ENCODE measurements at regions not wholly inside any gene's neighbourhood (a gene's known extent, or its start where the extent isn't known, plus 50 kb on each side); places are given as distances from the start of the nearest gene placed in this dataset.

GRCh38 chr6:10302566-10303235 is 112.2 kb downstream of the TFAP2A start:
- no peaks in the 10 kb centered on the region for H3K9me3 ChIP-seq (ENCODE audit: control insufficient read depth in 4 of 4, insufficient read depth in 3 of 4, low read length in 3 of 4)
- no peaks in the 10 kb centered on the region for H3K4me1 ChIP-seq (ENCODE audit: control insufficient read depth in 5 of 5, insufficient read depth in 5 of 5, low read length in 5 of 5)
- no peak for TF ChIP-seq CTCF (IDR thresholded peaks at IDR 0.05; ENCODE audit: control extremely low read depth, extremely low read depth)
- no peak for ATAC-seq (ENCODE audit: insufficient read depth, low FRiP score)
- H3K9ac ChIP-seq (ENCODE audit: insufficient read depth in 1 of 2, low read length in 2 of 2), result no peak overlapping the region
- H3K27me3 ChIP-seq (ENCODE audit: control insufficient read depth in 3 of 3, insufficient read depth in 3 of 3, low read length in 2 of 3), result no peaks in the 10 kb centered on the region
- H3K4me3 ChIP-seq, result no peak overlapping the region
- no peaks in the 10 kb centered on the region for H3K36me3 ChIP-seq (ENCODE audit: control insufficient read depth in 4 of 4, insufficient read depth in 4 of 4, low read length in 4 of 4)
- H3K27ac ChIP-seq (ENCODE audit: low read depth in 1 of 2, low read length in 1 of 2), result no peak overlapping the region
- DNase-seq, result no peak
- WGBS, 2 donors, result 74 to 75% methylated on average over 6 of the region's 6 CpGs

GRCh38 chr6:10300071-10300470 is 114.8 kb downstream of the TFAP2A start:
- no peak overlapping the region for H3K4me3 ChIP-seq
- ATAC-seq (ENCODE audit: insufficient read depth, low FRiP score) (no peak), DNase-seq (no peak)
- H3K9ac ChIP-seq (ENCODE audit: insufficient read depth in 1 of 2, low read length in 2 of 2), result no peak overlapping the region
- H3K27ac ChIP-seq (ENCODE audit: low read depth in 1 of 2, low read length in 1 of 2), result no peak overlapping the region
- TF ChIP-seq CTCF (IDR thresholded peaks at IDR 0.05; ENCODE audit: control extremely low read depth, extremely low read depth), result no peak
- H3K4me1 ChIP-seq (ENCODE audit: control insufficient read depth in 5 of 5, insufficient read depth in 5 of 5, low read length in 5 of 5), result no peaks in the 10 kb centered on the region
- no peaks in the 10 kb centered on the region for H3K27me3 ChIP-seq (ENCODE audit: control insufficient read depth in 3 of 3, insufficient read depth in 3 of 3, low read length in 2 of 3)
- 95 to 98% methylated on average over 2 of the region's 2 CpGs for WGBS, 2 donors
- no peaks in the 10 kb centered on the region for H3K36me3 ChIP-seq (ENCODE audit: control insufficient read depth in 4 of 4, insufficient read depth in 4 of 4, low read length in 4 of 4)
- H3K9me3 ChIP-seq (ENCODE audit: control insufficient read depth in 4 of 4, insufficient read depth in 3 of 4, low read length in 3 of 4), result no peaks in the 10 kb centered on the region

- 18 to 26% methylated on average over 4 of the region's 4 CpGs for WGBS, 2 donors
- Histone ChIP-seq H3K4me1 (ENCODE audit: control insufficient read depth in 5 of 5, insufficient read depth in 5 of 5, low read length in 5 of 5) (no peaks in the 10 kb centered on the region), H3K9ac (ENCODE audit: insufficient read depth in 1 of 2, low read length in 2 of 2) (no peak overlapping the region), H3K9me3 (ENCODE audit: control insufficient read depth in 4 of 4, insufficient read depth in 3 of 4, low read length in 3 of 4) (no peaks in the 10 kb centered on the region), H3K4me3 (no peak overlapping the region), H3K27ac (ENCODE audit: low read depth in 1 of 2, low read length in 1 of 2) (no peak overlapping the region), H3K36me3 (ENCODE audit: control insufficient read depth in 4 of 4, insufficient read depth in 4 of 4, low read length in 4 of 4) (no peaks in the 10 kb centered on the region), H3K27me3 (ENCODE audit: control insufficient read depth in 3 of 3, insufficient read depth in 3 of 3, low read length in 2 of 3) (no peaks in the 10 kb centered on the region)
- no peak for ATAC-seq (ENCODE audit: insufficient read depth, low FRiP score)
- no peak for TF ChIP-seq CTCF (IDR thresholded peaks at IDR 0.05; ENCODE audit: control extremely low read depth, extremely low read depth)
- peak in 1 of 3 donors; percentile 44 for DNase-seq
These were observed 117.0 kb downstream of the TFAP2A start for GRCh38 chr6:10297832-10298231.

GRCh38 chr6:10278746-10279145 is 136.1 kb downstream of the TFAP2A start:
- Histone ChIP-seq H3K4me1 (ENCODE audit: control insufficient read depth in 5 of 5, insufficient read depth in 5 of 5, low read length in 5 of 5) (no peaks in the 10 kb centered on the region), H3K27me3 (ENCODE audit: control insufficient read depth in 3 of 3, insufficient read depth in 3 of 3, low read length in 2 of 3) (no peaks in the 10 kb centered on the region), H3K36me3 (ENCODE audit: control insufficient read depth in 4 of 4, insufficient read depth in 4 of 4, low read length in 4 of 4) (no peaks in the 10 kb centered on the region), H3K9me3 (ENCODE audit: control insufficient read depth in 4 of 4, insufficient read depth in 3 of 4, low read length in 3 of 4) (no peaks in the 10 kb centered on the region), H3K27ac (ENCODE audit: low read depth in 1 of 2, low read length in 1 of 2) (no peak overlapping the region), H3K9ac (ENCODE audit: insufficient read depth in 1 of 2, low read length in 2 of 2) (no peak overlapping the region), H3K4me3 (no peak overlapping the region)
- ATAC-seq (ENCODE audit: insufficient read depth, low FRiP score) (no peak), DNase-seq (peak in 2 of 3 donors; percentile 15 to 50)
- TF ChIP-seq CTCF (IDR thresholded peaks at IDR 0.05; ENCODE audit: control extremely low read depth, extremely low read depth), result no peak
